HFFc6 (cell line): ENCODE measurements at regions not wholly inside any gene's neighbourhood (a gene's known extent, or its start where the extent isn't known, plus 50 kb on each side); places are given as distances from the start of the nearest gene placed in this dataset.
A peak's percentile ranks its signal among the peaks of the same experiment; 100 is the strongest.
"Not testable (repeated sequence)": the region's sequence is repeated elsewhere in the genome, so short reads cannot be mapped to it uniquely, and the experiment has no call there.

Source experiments
- DNase-seq: peaks from one replicate; pipeline ENCODE4 v3.0.0-alpha.2; 2018
- H3K27ac Mint-ChIP-seq: 2 replicates; pipeline ENCODE4 v1.8.0; 2020; ENCODE audit warnings: mild to moderate bottlenecking, mixed read lengths
- H3K27me3 Mint-ChIP-seq: 2 replicates; pipeline ENCODE4 v1.8.0; 2021; ENCODE audit warnings: mild to moderate bottlenecking, moderate library complexity, mixed read lengths; ENCODE audit not compliant: insufficient read depth
- H3K36me3 Mint-ChIP-seq: 2 replicates; pipeline ENCODE4 v1.8.0; 2021; ENCODE audit warnings: low read depth, mixed read lengths
- H3K4me1 Mint-ChIP-seq: 2 replicates; pipeline ENCODE4 v1.8.0; 2020; ENCODE audit warnings: low read depth, mixed read lengths
- H3K4me3 Mint-ChIP-seq: 2 replicates; pipeline ENCODE4 v1.8.0; 2020; ENCODE audit warnings: mild to moderate bottlenecking, moderate library complexity, mixed read lengths
- H3K9me3 Mint-ChIP-seq: 2 replicates; pipeline ENCODE4 v1.8.0; 2020; ENCODE audit warnings: mild to moderate bottlenecking, mixed read lengths
- TF ChIP-seq, protein P1 (sequence below): fragments of 200-600 bp; sonication (generic); IDR thresholded peaks from 2 replicates; pipeline ENCODE4 v1.5.0; 2021; ENCODE audit warnings: antibody characterized with exemption, mild to moderate bottlenecking

- Mint-ChIP-seq H3K27me3 (no peaks in the 10 kb centered on the region; the same call in 1 of the 2 replicates), H3K4me1 (peaks cover 25% of the 10 kb centered on the region), H3K4me3 (no peak overlapping the region), H3K27ac (no peak overlapping the region), H3K9me3 (no peaks in the 10 kb centered on the region), H3K36me3 (no peaks in the 10 kb centered on the region)
- no peak for DNase-seq
- TF ChIP-seq, protein P1, sequence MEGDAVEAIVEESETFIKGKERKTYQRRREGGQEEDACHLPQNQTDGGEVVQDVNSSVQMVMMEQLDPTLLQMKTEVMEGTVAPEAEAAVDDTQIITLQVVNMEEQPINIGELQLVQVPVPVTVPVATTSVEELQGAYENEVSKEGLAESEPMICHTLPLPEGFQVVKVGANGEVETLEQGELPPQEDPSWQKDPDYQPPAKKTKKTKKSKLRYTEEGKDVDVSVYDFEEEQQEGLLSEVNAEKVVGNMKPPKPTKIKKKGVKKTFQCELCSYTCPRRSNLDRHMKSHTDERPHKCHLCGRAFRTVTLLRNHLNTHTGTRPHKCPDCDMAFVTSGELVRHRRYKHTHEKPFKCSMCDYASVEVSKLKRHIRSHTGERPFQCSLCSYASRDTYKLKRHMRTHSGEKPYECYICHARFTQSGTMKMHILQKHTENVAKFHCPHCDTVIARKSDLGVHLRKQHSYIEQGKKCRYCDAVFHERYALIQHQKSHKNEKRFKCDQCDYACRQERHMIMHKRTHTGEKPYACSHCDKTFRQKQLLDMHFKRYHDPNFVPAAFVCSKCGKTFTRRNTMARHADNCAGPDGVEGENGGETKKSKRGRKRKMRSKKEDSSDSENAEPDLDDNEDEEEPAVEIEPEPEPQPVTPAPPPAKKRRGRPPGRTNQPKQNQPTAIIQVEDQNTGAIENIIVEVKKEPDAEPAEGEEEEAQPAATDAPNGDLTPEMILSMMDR: no peak
These were observed 74.6 kb upstream of the LYZL2 start for GRCh38 chr10:30704026-30704600.

- H3K4me1 Mint-ChIP-seq: peaks cover 25% of the 10 kb centered on the region
- H3K27me3 Mint-ChIP-seq, H3K36me3 Mint-ChIP-seq, DNase-seq, H3K9me3 Mint-ChIP-seq, H3K4me3 Mint-ChIP-seq, H3K27ac Mint-ChIP-seq: not testable (repeated sequence)
These were observed 73.9 kb upstream of the LYZL2 start for GRCh38 chr10:30703446-30703845.

DNA sequence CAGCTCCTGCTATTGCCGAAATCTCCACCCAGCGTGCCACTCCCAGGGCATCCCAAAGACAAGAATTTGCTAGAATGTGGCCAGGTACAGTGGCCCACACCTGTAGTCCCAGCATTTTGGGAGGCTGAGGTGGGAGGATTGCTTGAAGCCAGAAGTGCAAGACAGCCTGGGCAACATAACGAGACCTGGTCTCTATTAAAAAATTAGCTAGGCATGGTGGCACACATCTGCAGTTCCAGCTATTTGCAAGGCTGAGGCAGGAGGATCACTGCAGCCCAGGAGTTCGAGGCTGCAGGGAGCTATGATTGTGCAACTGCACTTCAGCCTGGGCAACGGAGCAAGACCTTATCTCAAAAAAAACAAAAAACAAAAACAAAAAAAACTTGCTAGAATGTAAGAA lies 73.3 kb upstream of the LYZL2 start:
- H3K27ac Mint-ChIP-seq: no peak overlapping the region
- peaks cover 31% of the 10 kb centered on the region for H3K4me1 Mint-ChIP-seq
- TF ChIP-seq, protein P1: no peak
- H3K4me3 Mint-ChIP-seq: no peak overlapping the region
- no peaks in the 10 kb centered on the region for H3K9me3 Mint-ChIP-seq
- H3K36me3 Mint-ChIP-seq: no peaks in the 10 kb centered on the region
- H3K27me3 Mint-ChIP-seq: no peaks in the 10 kb centered on the region; the same call in 1 of the 2 replicates
- no peak for DNase-seq

DNA sequence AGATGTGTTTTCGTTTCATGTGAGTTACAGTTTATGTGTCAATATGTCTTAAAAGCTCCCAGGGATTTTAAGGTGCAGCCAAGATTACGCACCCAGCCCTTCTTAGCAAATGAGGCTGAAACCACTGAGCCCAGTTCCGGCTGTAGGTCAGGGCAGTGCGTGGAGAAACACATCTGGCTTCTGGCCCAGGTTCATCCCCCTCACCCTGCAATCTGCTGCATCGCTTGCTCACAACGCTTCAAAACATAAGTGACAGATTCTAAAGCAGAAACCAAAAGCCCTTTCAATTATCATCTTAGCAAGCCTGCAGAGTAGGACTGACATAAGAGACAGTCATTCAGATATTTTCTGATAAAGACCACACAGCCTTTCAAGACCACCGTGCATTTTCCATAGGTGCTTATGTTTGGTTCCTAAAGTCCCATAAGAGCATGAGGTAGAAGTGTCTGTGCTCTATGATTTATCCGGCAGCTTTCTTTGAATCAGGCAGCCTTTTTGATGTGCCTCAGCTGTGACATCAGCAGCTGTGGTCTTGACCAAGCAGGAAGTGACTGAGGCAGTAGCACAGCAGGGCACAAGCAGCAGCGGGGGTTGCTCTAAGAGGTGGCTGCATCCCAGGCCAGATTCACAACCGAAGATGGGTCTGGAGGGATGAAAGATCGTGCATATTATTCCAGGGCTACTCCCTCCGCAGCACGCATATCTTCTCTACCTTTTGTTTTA lies 72.1 kb upstream of the LYZL2 start:
- H3K4me3 Mint-ChIP-seq: peak overlapping the region; percentile 53
- DNase-seq: peak; percentile 45
- H3K4me1 Mint-ChIP-seq: peaks cover 31% of the 10 kb centered on the region
- no peaks in the 10 kb centered on the region; the same call in 1 of the 2 replicates for H3K27me3 Mint-ChIP-seq
- H3K27ac Mint-ChIP-seq: peak overlapping the region; percentile 65
- TF ChIP-seq, protein P1: no peak
- H3K9me3 Mint-ChIP-seq: no peaks in the 10 kb centered on the region
- no peaks in the 10 kb centered on the region for H3K36me3 Mint-ChIP-seq

- Mint-ChIP-seq H3K4me1 (peaks cover 45% of the 10 kb centered on the region), H3K36me3 (peaks cover 4% of the 10 kb centered on the region; the same call in 1 of the 2 replicates), H3K4me3 (no peak overlapping the region), H3K27ac (no peak overlapping the region), H3K9me3 (no peaks in the 10 kb centered on the region), H3K27me3 (peaks cover 4% of the 10 kb centered on the region)
- DNase-seq: no peak
- TF ChIP-seq, protein P1: no peak
These were observed 68.3 kb upstream of the LYZL2 start for GRCh38 chr10:30697806-30698205.

GRCh38 chr10:30697221-30697620 lies 67.7 kb upstream of the LYZL2 start:
- not testable (repeated sequence) for H3K9me3 Mint-ChIP-seq, H3K36me3 Mint-ChIP-seq, H3K27me3 Mint-ChIP-seq, DNase-seq, H3K27ac Mint-ChIP-seq, H3K4me3 Mint-ChIP-seq
- peaks cover 45% of the 10 kb centered on the region for H3K4me1 Mint-ChIP-seq
